Parathyroid adenoma (tissue), 2 donors: ENCODE measurements at regions not wholly inside any gene's neighbourhood (a gene's known extent, or its start where the extent isn't known, plus 50 kb on each side); places are given as distances from the start of the nearest gene placed in this dataset.

Experiments used
- H2AFZ ChIP-seq: fragments of 300-600 bp; sonication (generic); one replicate; pipeline ENCODE4 v1.7.0; 2017; ENCODE audit warnings: antibody characterized with exemption, mild to moderate bottlenecking
- H3K27ac ChIP-seq: fragments of 300-600 bp; sonication (generic); one replicate; pipeline ENCODE4 v1.7.0; 2017
- H3K27me3 ChIP-seq: fragments of 300-600 bp; sonication (generic); one replicate; pipeline ENCODE4 v1.7.0; 2017; ENCODE audit warnings: low read length; ENCODE audit not compliant: control insufficient read depth, insufficient read depth
- H3K36me3 ChIP-seq: fragments of 300-600 bp; sonication (generic); one replicate; pipeline ENCODE4 v1.7.0; 2017; ENCODE audit warnings: low read length; ENCODE audit not compliant: control insufficient read depth, insufficient read depth
- H3K4me1 ChIP-seq: fragments of 300-600 bp; sonication (generic); one replicate; pipeline ENCODE4 v1.7.0; 2017; ENCODE audit warnings: control low read depth
- H3K4me2 ChIP-seq: fragments of 300-600 bp; sonication (generic); one replicate; pipeline ENCODE4 v1.7.0; 2017; ENCODE audit warnings: low read length
- H3K4me3 ChIP-seq: fragments of 300-600 bp; sonication (generic); one replicate; pipeline ENCODE4 v1.7.0; 2017; ENCODE audit warnings: low read depth, low read length
- H3K79me2 ChIP-seq: fragments of 300-600 bp; sonication (generic); one replicate; pipeline ENCODE4 v1.7.0; 2017; ENCODE audit warnings: control low read depth
- H3K9ac ChIP-seq: fragments of 300-600 bp; sonication (generic); one replicate; pipeline ENCODE4 v1.7.0; 2017; ENCODE audit warnings: mild to moderate bottlenecking
- H3K9me3 ChIP-seq: fragments of 300-600 bp; sonication (generic); one replicate; pipeline ENCODE4 v1.7.0; 2017; ENCODE audit warnings: low read length; ENCODE audit not compliant: control insufficient read depth
- TF ChIP-seq, protein P1 (sequence below): fragments of 300-600 bp; sonication (generic); IDR thresholded peaks from one replicate; pipeline ENCODE4 v1.7.0; 2017; ENCODE audit warnings: antibody characterized with exemption, mild to moderate bottlenecking
- donor health status: primary hyperparathyroidism.

DNA sequence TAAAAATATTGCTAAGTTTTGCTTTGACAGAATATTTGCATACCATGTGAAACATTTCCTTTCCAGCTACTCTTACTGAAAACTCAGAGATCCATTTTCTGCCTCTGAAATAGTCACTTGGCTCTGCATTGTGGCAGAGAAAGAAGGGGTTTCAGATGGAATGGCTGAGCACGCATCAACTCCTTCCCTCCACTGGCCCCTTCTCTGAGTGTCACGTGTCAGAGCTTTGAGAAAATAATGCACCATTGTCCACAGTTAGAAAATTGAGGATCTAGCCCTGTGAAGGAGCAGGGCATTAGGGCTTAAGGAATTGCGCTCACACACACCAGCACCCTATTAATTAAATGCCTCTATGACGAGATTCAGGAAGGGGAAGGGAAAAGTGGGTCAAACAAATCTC lies 78.8 kb upstream of the FAT4 start:
- no peaks in the 10 kb centered on the region for H3K27me3 ChIP-seq
- no peaks in the 10 kb centered on the region for H3K4me1 ChIP-seq
- H2AFZ ChIP-seq, result no peak overlapping the region
- H3K27ac ChIP-seq, result no peak overlapping the region
- TF ChIP-seq, protein P1, sequence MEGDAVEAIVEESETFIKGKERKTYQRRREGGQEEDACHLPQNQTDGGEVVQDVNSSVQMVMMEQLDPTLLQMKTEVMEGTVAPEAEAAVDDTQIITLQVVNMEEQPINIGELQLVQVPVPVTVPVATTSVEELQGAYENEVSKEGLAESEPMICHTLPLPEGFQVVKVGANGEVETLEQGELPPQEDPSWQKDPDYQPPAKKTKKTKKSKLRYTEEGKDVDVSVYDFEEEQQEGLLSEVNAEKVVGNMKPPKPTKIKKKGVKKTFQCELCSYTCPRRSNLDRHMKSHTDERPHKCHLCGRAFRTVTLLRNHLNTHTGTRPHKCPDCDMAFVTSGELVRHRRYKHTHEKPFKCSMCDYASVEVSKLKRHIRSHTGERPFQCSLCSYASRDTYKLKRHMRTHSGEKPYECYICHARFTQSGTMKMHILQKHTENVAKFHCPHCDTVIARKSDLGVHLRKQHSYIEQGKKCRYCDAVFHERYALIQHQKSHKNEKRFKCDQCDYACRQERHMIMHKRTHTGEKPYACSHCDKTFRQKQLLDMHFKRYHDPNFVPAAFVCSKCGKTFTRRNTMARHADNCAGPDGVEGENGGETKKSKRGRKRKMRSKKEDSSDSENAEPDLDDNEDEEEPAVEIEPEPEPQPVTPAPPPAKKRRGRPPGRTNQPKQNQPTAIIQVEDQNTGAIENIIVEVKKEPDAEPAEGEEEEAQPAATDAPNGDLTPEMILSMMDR, result no peak
- no peak overlapping the region for H3K9ac ChIP-seq
- no peaks in the 10 kb centered on the region for H3K79me2 ChIP-seq
- H3K4me2 ChIP-seq, result no peak overlapping the region
- H3K4me3 ChIP-seq, result no peak overlapping the region
- H3K36me3 ChIP-seq, result no peaks in the 10 kb centered on the region
- no peaks in the 10 kb centered on the region for H3K9me3 ChIP-seq

DNA sequence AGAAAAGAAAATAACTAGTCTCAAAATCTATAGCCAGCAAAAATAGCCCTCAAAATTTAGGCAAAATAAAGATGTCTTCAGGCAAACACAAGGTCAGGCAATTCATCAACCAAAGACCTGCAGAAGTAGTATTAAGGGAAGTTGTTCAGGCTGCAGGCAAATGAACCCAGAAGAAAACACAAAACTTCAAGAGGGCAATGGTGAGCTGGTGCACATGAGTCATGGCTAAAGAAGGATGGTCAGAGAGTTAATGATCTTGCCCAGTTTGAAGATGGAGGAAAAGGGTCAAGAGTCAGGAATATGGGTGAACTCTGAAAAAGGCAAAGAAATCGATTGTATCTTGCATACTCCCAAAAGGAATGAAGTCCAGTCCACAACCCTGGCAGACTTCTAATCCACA lies 83.1 kb upstream of the FAT4 start:
- Histone ChIP-seq H3K27ac (no peak overlapping the region), H3K4me2 (no peak overlapping the region), H3K27me3 (no peaks in the 10 kb centered on the region), H3K36me3 (no peaks in the 10 kb centered on the region), H2AFZ (no peak overlapping the region), H3K9me3 (no peaks in the 10 kb centered on the region), H3K79me2 (no peaks in the 10 kb centered on the region), H3K9ac (no peak overlapping the region), H3K4me1 (no peaks in the 10 kb centered on the region), H3K4me3 (no peak overlapping the region)
- TF ChIP-seq, protein P1, result no peak

DNA sequence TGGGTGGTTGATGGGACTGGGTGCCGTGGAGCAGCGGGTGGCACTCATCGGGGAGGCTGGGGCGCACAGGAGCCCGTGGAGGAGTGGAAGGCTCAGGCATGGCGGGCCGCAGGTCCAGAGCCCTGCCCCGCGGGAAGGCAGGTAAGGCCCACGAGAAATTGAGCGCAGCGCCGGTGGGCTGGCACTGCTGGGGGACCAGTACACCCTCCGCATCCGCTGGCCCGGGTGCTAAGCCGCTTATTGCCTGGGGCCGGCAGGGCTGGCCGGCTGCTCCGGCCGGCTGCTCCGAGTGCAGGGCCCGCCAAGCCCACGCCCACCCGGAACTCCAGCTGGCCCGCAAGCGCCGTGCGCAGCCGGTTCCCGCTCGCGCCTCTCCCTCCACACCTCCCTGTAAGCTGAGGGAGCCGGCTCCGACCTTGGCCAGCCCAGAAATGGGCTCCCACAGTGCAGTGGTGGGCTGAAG lies 85.1 kb upstream of the FAT4 start:
- Histone ChIP-seq H3K9me3 (no peaks in the 10 kb centered on the region), H3K79me2 (no peaks in the 10 kb centered on the region), H3K27ac (no peak overlapping the region), H3K4me1 (no peaks in the 10 kb centered on the region), H3K36me3 (no peaks in the 10 kb centered on the region), H3K4me3 (no peak overlapping the region), H2AFZ (no peak overlapping the region), H3K4me2 (no peak overlapping the region), H3K27me3 (no peaks in the 10 kb centered on the region), H3K9ac (no peak overlapping the region)
- TF ChIP-seq, protein P1, result no peak

DNA sequence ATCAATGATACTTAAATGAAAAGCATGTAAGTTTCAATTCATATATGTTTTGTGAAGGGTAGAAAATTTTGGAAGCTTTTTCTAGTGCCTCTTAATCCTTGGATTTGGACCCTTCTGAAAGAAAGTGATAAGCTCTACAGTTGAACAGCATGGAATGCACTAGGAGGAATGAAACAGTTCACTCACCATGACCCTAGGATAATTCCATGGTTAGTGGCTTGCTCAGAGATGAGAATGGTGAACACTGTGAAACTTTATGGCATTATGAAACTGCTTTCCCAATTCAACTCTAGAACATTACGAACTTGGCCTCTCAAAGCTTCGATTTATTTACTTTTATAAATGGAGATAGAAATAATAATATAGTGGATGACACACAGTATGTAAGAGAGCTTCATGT lies 88.9 kb upstream of the FAT4 start:
- TF ChIP-seq, protein P1, result no peak
- Histone ChIP-seq H3K4me1 (no peaks in the 10 kb centered on the region), H3K36me3 (no peaks in the 10 kb centered on the region)

DNA sequence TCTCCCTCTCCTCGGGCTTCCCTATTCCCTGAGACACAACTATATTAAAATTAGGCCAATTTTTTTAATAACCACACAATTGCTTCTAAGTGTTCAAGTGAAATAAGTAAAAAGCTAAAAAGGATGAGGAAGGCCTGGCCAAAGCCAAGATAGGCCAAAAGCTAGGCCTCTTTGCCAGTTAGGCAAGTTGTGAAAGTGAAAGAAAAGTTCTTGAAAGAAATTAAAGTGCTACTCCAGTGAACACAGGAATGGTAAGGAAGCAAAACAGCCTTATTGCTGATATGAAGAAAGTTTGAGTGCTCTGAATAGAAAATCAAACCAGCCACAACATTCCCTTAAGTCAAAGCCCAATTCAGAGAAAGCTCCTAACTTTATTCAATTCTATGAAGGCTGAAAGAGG lies 114.2 kb upstream of the FAT4 start:
- H2AFZ ChIP-seq, result no peak overlapping the region
- H3K36me3 ChIP-seq, result no peaks in the 10 kb centered on the region
- no peaks in the 10 kb centered on the region for H3K4me1 ChIP-seq
- TF ChIP-seq, protein P1, result no peak
- no peaks in the 10 kb centered on the region for H3K9me3 ChIP-seq
- no peak overlapping the region for H3K9ac ChIP-seq
- H3K4me3 ChIP-seq, result no peak overlapping the region
- H3K27me3 ChIP-seq, result no peaks in the 10 kb centered on the region
- no peaks in the 10 kb centered on the region for H3K79me2 ChIP-seq
- H3K4me2 ChIP-seq, result no peak overlapping the region
- no peak overlapping the region for H3K27ac ChIP-seq

More for the DNA sequence above, 88.9 kb upstream of the FAT4 start:
- H3K9ac ChIP-seq, result no peak overlapping the region
- H3K79me2 ChIP-seq, result no peaks in the 10 kb centered on the region
- no peak overlapping the region for H3K27ac ChIP-seq
- no peak overlapping the region for H3K4me2 ChIP-seq
- no peak overlapping the region for H3K4me3 ChIP-seq
- H3K9me3 ChIP-seq, result no peaks in the 10 kb centered on the region
- no peak overlapping the region for H2AFZ ChIP-seq
- H3K27me3 ChIP-seq, result no peaks in the 10 kb centered on the region
